Neuronal stem cell (in vitro differentiated cells): ENCODE measurements at regions not wholly inside any gene's neighbourhood (a gene's known extent, or its start where the extent isn't known, plus 50 kb on each side); places are given as distances from the start of the nearest gene placed in this dataset.

Experiments used
- DNase-seq: peaks from one replicate; pipeline ENCODE4 v3.0.0-alpha.2; 2013; ENCODE audit warnings: low spot score
- H2AFZ ChIP-seq: one replicate; pipeline ENCODE4 v1.6.1; 2013; ENCODE audit warnings: mild to moderate bottlenecking, low read length, inconsistent platforms
- H2AK5ac ChIP-seq: 2 replicates; pipeline ENCODE4 v1.6.1; 2013; ENCODE audit warnings: low read depth, mild to moderate bottlenecking, inconsistent platforms, low read length, moderate library complexity, mixed read lengths
- H2BK120ac ChIP-seq: 2 replicates; pipeline ENCODE4 v1.6.1; 2013; ENCODE audit warnings: low read depth, mild to moderate bottlenecking, inconsistent platforms, low read length, moderate library complexity, mixed read lengths
- H2BK12ac ChIP-seq: one replicate; pipeline ENCODE4 v1.6.1; 2013; ENCODE audit warnings: low read length, inconsistent platforms
- H2BK15ac ChIP-seq: 2 replicates; pipeline ENCODE4 v1.6.1; 2013; ENCODE audit warnings: mild to moderate bottlenecking, low read length, inconsistent platforms, mixed read lengths
- H2BK5ac ChIP-seq: one replicate; pipeline ENCODE4 v1.6.1; 2013; ENCODE audit warnings: inconsistent platforms, mild to moderate bottlenecking, low read length, moderate library complexity
- H3K14ac ChIP-seq: one replicate; pipeline ENCODE4 v1.6.1; 2013; ENCODE audit warnings: low read length, inconsistent platforms
- H3K18ac ChIP-seq: 2 replicates; pipeline ENCODE4 v1.6.1; 2013; ENCODE audit warnings: low read length, inconsistent platforms
- H3K23ac ChIP-seq: 2 replicates; pipeline ENCODE4 v1.6.1; 2013; ENCODE audit warnings: low read depth, mild to moderate bottlenecking, mixed read lengths, low read length, inconsistent platforms; ENCODE audit not compliant: poor library complexity
- H3K27ac ChIP-seq: replicated peaks from 3 replicates; pipeline ENCODE4 v1.5.1; 2013; ENCODE audit warnings: low read length, inconsistent platforms
- H3K27me3 ChIP-seq, 3 experiments: 2 replicates each; pipeline ENCODE4 v1.6.1; 2013; ENCODE audit warnings: low read length in 3 of 3, mild to moderate bottlenecking in 2 of 3, inconsistent platforms in 1 of 3, low read depth in 1 of 3, mixed read lengths in 1 of 3, moderate library complexity in 1 of 3; ENCODE audit not compliant: control insufficient read depth in 3 of 3, insufficient read depth in 3 of 3
- H3K36me3 ChIP-seq, 2 donors: replicated peaks in 1 of 2; 2 replicates each; pipeline ENCODE4 v1.6.1; 2013; ENCODE audit warnings: low read length in 2 of 2; ENCODE audit not compliant: control insufficient read depth in 2 of 2, insufficient read depth in 2 of 2
- H3K4ac ChIP-seq: 2 replicates; pipeline ENCODE4 v1.6.1; 2013; ENCODE audit warnings: inconsistent platforms, mild to moderate bottlenecking, low read length, moderate library complexity
- H3K4me1 ChIP-seq, 2 donors: 1 replicate in 1 of 2; 2 replicates in 1 of 2; pipeline ENCODE4 v1.6.1; 2013; ENCODE audit warnings: low read length in 2 of 2, low read depth in 1 of 2; ENCODE audit not compliant: control insufficient read depth in 2 of 2, insufficient read depth in 1 of 2
- H3K4me2 ChIP-seq: one replicate; pipeline ENCODE4 v1.6.1; 2013; ENCODE audit warnings: mild to moderate bottlenecking, low read length, inconsistent platforms; ENCODE audit not compliant: insufficient read depth, poor library complexity, severe bottlenecking
- H3K4me3 ChIP-seq, 2 donors: 2 replicates each; pipeline ENCODE4 v1.5.1; 2013; ENCODE audit warnings: low read length in 2 of 2, mild to moderate bottlenecking in 2 of 2, inconsistent platforms in 1 of 2, moderate library complexity in 1 of 2
- H3K79me1 ChIP-seq: one replicate; pipeline ENCODE4 v1.6.1; 2013; ENCODE audit warnings: low read depth, mild to moderate bottlenecking, inconsistent platforms, low read length, moderate library complexity
- H3K9ac ChIP-seq: one replicate; pipeline ENCODE4 v1.6.1; 2013; ENCODE audit warnings: mild to moderate bottlenecking, low read depth, low read length, inconsistent platforms; ENCODE audit not compliant: poor library complexity
- H3K9me3 ChIP-seq, 2 donors: replicated peaks in 1 of 2; 2 replicates each; pipeline versions ENCODE3 to v1.6.1; 2013; ENCODE audit warnings: low read length in 2 of 2, mild to moderate bottlenecking in 2 of 2, inconsistent platforms in 1 of 2, low read depth in 1 of 2, mixed read lengths in 1 of 2, moderate library complexity in 1 of 2; ENCODE audit not compliant: control insufficient read depth in 2 of 2, insufficient read depth in 1 of 2
- H4K8ac ChIP-seq: one replicate; pipeline ENCODE4 v1.6.1; 2013; ENCODE audit warnings: low read depth, mild to moderate bottlenecking, inconsistent platforms, low read length, moderate library complexity
- H4K91ac ChIP-seq: one replicate; pipeline ENCODE4 v1.6.1; 2013; ENCODE audit warnings: low read length, low read depth, mild to moderate bottlenecking, inconsistent platforms; ENCODE audit not compliant: poor library complexity
- WGBS, 2 donors: extraction: QIAGEN DNeasy Blood & Tissue Kit; methylation state at CpG; one replicate each; pipeline ENCODE4 v1.1.7; 2013; ENCODE audit warnings: missing lambda C conversion rate in 2 of 2, mixed read lengths in 1 of 2; ENCODE audit not compliant: insufficient read length in 2 of 2, insufficient replicate concordance in 1 of 2; ENCODE audit errors: extremely low coverage in 2 of 2; 5-methylcytosine and 5-hydroxymethylcytosine counted together

- Histone ChIP-seq H2BK5ac (no peak overlapping the region), H3K4ac (no peak overlapping the region), H3K9ac (no peak overlapping the region), H3K27me3 (no peaks in the 10 kb centered on the region), H3K18ac (no peak overlapping the region), H3K27ac (no peak overlapping the region), H3K4me2 (no peak overlapping the region), H4K91ac (no peak overlapping the region), H2AFZ (no peak overlapping the region), H3K4me1 (no peaks in the 10 kb centered on the region), H2AK5ac (no peak overlapping the region), H3K9me3 (no peaks in the 10 kb centered on the region), H2BK12ac (no peak overlapping the region), H3K79me1 (no peaks in the 10 kb centered on the region), H4K8ac (no peak overlapping the region), H2BK15ac (no peak overlapping the region), H2BK120ac (no peak overlapping the region), H3K36me3 (no peaks in the 10 kb centered on the region), H3K23ac (no peak overlapping the region), H3K4me3 (no peak overlapping the region), H3K14ac (no peak overlapping the region)
- DNase-seq: peak; percentile 23
- no CpG with 5 or more reads among the region's 5 CpGs for WGBS, 2 donors
Measured at GRCh38 chr7:10708447-10708846, 265.2 kb upstream of the PHF14 start.

DNA sequence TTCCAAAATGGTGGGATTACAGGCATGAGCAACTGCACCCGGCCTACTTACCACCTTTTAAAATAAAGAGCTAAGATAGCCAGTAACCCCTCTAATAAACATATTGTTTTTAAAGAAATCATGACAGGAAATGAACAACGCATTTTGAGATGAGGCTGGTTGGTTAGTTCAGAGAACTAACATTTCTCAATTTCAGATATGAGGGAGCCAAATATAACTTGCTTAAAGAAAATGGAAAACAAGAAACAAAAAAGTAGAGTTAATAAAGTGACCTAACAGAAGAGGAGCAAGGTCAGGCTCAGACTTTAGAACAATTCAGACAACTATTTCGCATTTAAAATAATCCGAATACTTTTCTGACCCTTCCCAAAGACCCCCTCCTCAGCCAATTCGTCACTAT lies 254.9 kb upstream of the PHF14 start:
- DNase-seq: no peak
- Histone ChIP-seq H3K9ac (no peak overlapping the region), H2BK120ac (no peak overlapping the region), H3K14ac (no peak overlapping the region), H3K79me1 (no peaks in the 10 kb centered on the region), H2BK5ac (no peak overlapping the region), H3K4ac (no peak overlapping the region), H2AK5ac (no peak overlapping the region), H3K23ac (no peak overlapping the region), H3K9me3 (no peaks in the 10 kb centered on the region), H3K4me1 (peaks cover 0 to 3% of the 10 kb centered on the region in 2 donors), H4K8ac (no peak overlapping the region), H4K91ac (no peak overlapping the region), H2BK12ac (no peak overlapping the region), H2AFZ (no peak overlapping the region), H2BK15ac (no peak overlapping the region), H3K4me2 (no peak overlapping the region), H3K4me3 (no peak overlapping the region), H3K18ac (no peak overlapping the region), H3K36me3 (no peaks in the 10 kb centered on the region), H3K27ac (no peak overlapping the region), H3K27me3 (no peaks in the 10 kb centered on the region)
- no CpG with 5 or more reads among the region's 5 CpGs for WGBS, 2 donors

DNA sequence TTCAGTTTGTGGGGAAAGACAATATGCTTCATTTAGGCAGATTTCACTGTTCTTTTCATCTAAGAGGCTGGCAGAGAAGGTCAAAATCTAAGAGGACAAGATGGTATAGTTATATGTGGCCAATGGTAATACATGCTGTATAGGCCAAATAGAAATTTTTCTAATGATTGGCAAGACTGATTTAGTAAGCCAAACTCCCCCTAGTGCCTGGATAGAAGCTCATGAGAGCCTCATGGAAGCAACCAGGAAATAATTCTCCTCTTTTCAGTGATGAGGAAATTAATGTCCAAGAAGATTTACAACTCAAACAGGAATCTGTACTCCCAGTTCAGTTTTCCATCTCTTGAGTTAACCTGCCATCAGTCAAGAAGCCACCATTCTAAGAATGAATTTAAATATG lies 253.6 kb upstream of the PHF14 start:
- Histone ChIP-seq H3K9me3 (no peaks in the 10 kb centered on the region), H2BK120ac (no peak overlapping the region), H3K4ac (no peak overlapping the region), H2AFZ (no peak overlapping the region), H2AK5ac (no peak overlapping the region), H2BK15ac (no peak overlapping the region), H3K27me3 (no peaks in the 10 kb centered on the region), H4K91ac (no peak overlapping the region), H3K4me2 (no peak overlapping the region), H3K36me3 (no peaks in the 10 kb centered on the region), H2BK5ac (no peak overlapping the region), H3K27ac (no peak overlapping the region), H3K4me3 (no peak overlapping the region), H4K8ac (no peak overlapping the region), H3K9ac (no peak overlapping the region), H2BK12ac (no peak overlapping the region), H3K18ac (no peak overlapping the region), H3K4me1 (peaks cover 0 to 3% of the 10 kb centered on the region in 2 donors), H3K79me1 (no peaks in the 10 kb centered on the region), H3K23ac (no peak overlapping the region), H3K14ac (no peak overlapping the region)
- DNase-seq: no peak

DNA sequence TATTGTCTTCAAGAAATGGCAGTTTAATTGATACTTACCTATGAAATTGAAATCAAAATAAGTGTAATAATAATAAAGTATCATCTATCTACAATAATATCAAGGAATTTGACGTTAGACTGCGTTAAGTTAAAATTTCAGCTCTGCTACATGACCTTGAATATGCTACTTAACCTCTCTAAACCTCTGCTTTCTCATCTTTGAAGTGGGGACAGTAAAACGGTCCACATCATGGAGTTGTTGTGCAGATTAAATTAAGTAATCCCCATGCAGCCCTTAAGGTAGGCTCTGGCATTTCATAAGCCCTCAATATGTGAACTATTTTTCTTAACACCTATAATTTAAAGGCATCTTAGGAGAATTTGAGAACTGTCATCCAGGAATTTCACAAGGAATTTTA lies 252.4 kb upstream of the PHF14 start:
- H3K9me3 ChIP-seq: no peaks in the 10 kb centered on the region
- no peak overlapping the region for H2BK12ac ChIP-seq
- H3K27me3 ChIP-seq: no peaks in the 10 kb centered on the region
- H2AK5ac ChIP-seq: no peak overlapping the region
- H3K79me1 ChIP-seq: no peaks in the 10 kb centered on the region
- H3K14ac ChIP-seq: no peak overlapping the region
- no peak overlapping the region for H3K9ac ChIP-seq
- H3K18ac ChIP-seq: no peak overlapping the region
- H3K27ac ChIP-seq: no peak overlapping the region
- no peak overlapping the region for H3K4me3 ChIP-seq
- no peak overlapping the region for H4K91ac ChIP-seq
- H3K36me3 ChIP-seq: no peaks in the 10 kb centered on the region
- no peak overlapping the region for H3K4me2 ChIP-seq
- H4K8ac ChIP-seq: no peak overlapping the region
- WGBS, 2 donors: no CpG with 5 or more reads among the region's 3 CpGs
- DNase-seq: no peak
- H3K4me1 ChIP-seq: peaks cover 0 to 3% of the 10 kb centered on the region in 2 donors
- H2AFZ ChIP-seq: no peak overlapping the region
- H2BK15ac ChIP-seq: no peak overlapping the region
- no peak overlapping the region for H2BK120ac ChIP-seq
- H3K4ac ChIP-seq: no peak overlapping the region
- H2BK5ac ChIP-seq: no peak overlapping the region
- no peak overlapping the region for H3K23ac ChIP-seq
